ENCODE measurements at regions not wholly inside any gene's neighbourhood (a gene's known extent, or its start where the extent isn't known, plus 50 kb on each side); places are given as distances from the start of the nearest gene placed in this dataset.

GRCh38 chr5:68708156-68708841 lies 385.5 kb upstream of the SLC30A5 start:
- DNase-seq (ENCODE audit: low spot score) (no peak), ATAC-seq (ENCODE audit: low FRiP score) (no peak)
- no peak for TF ChIP-seq CTCF (IDR thresholded peaks at IDR 0.05)

GRCh38 chr5:68708842-68709170 lies 385.0 kb upstream of the SLC30A5 start:
- no peak for DNase-seq (ENCODE audit: low spot score)
- no peak for ATAC-seq (ENCODE audit: low FRiP score)
- no peak for TF ChIP-seq CTCF (IDR thresholded peaks at IDR 0.05)

GRCh38 chr5:68709239-68709638 lies 384.6 kb upstream of the SLC30A5 start:
- DNase-seq (ENCODE audit: low spot score) (no peak), ATAC-seq (ENCODE audit: low FRiP score) (no peak)
- TF ChIP-seq CTCF (IDR thresholded peaks at IDR 0.05): no peak

- no peak for ATAC-seq (ENCODE audit: low FRiP score)
Observed at GRCh38 chr5:68710514-68710913, 383.3 kb upstream of the SLC30A5 start.

GRCh38 chr5:68711293-68712200 lies 382.3 kb upstream of the SLC30A5 start:
- DNase-seq (ENCODE audit: low spot score) (no peak), ATAC-seq (ENCODE audit: low FRiP score) (no peak)
- no peak for TF ChIP-seq CTCF (IDR thresholded peaks at IDR 0.05)

More at GRCh38 chr5:68710514-68710913, 383.3 kb upstream of the SLC30A5 start:
- TF ChIP-seq CTCF (IDR thresholded peaks at IDR 0.05): no peak
- no peak for DNase-seq (ENCODE audit: low spot score)

- DNase-seq (ENCODE audit: low spot score) (no peak), ATAC-seq (ENCODE audit: low FRiP score) (no peak)
- TF ChIP-seq CTCF (IDR thresholded peaks at IDR 0.05): no peak
Observed at GRCh38 chr5:68714810-68715209, 379.0 kb upstream of the SLC30A5 start.

All from omental fat pad (tissue), 3 donors.